Nephron progenitor cell (in vitro differentiated cells): ENCODE measurements at regions not wholly inside any gene's neighbourhood (a gene's known extent, or its start where the extent isn't known, plus 50 kb on each side); places are given as distances from the start of the nearest gene placed in this dataset.

ENCODE experiments used
- DNase-seq: peaks from one replicate; pipeline ENCODE4 v3.0.0; 2021
- H3K27ac Mint-ChIP-seq: 2 replicates; pipeline ENCODE4 v1.8.0; 2021; ENCODE audit warnings: mild to moderate bottlenecking, moderate library complexity, mixed read lengths
- H3K27me3 Mint-ChIP-seq: 2 replicates; pipeline ENCODE4 v1.8.0; 2021; ENCODE audit warnings: mild to moderate bottlenecking, low read depth, mixed read lengths; ENCODE audit not compliant: poor library complexity
- H3K36me3 Mint-ChIP-seq: 2 replicates; pipeline ENCODE4 v1.8.0; 2021; ENCODE audit warnings: low read depth, mixed read lengths
- H3K4me1 Mint-ChIP-seq: 2 replicates; pipeline ENCODE4 v1.8.0; 2021; ENCODE audit warnings: mixed read lengths
- H3K4me3 Mint-ChIP-seq: 2 replicates; pipeline ENCODE4 v1.8.0; 2021; ENCODE audit warnings: mild to moderate bottlenecking, moderate library complexity, mixed read lengths
- H3K9me3 Mint-ChIP-seq: 2 replicates; pipeline ENCODE4 v1.8.0; 2021; ENCODE audit warnings: mild to moderate bottlenecking, moderate library complexity, mixed read lengths
- CTCF ChIP-seq: fragments of 200-600 bp; sonication (generic); IDR thresholded peaks from 2 replicates; pipeline ENCODE4 v1.5.0; 2021; ENCODE audit warnings: antibody characterized with exemption

- Mint-ChIP-seq H3K36me3 (no peaks in the 10 kb centered on the region), H3K4me1 (no peaks in the 10 kb centered on the region)
- no peak for TF ChIP-seq CTCF
Measured at GRCh38 chr7:54242776-54243175, 299.4 kb upstream of the VSTM2A start.

GRCh38 chr7:54245020-54245419, 297.2 kb upstream of the VSTM2A start:
- Mint-ChIP-seq H3K4me3 (no peak overlapping the region), H3K27ac (no peak overlapping the region), H3K9me3 (no peaks in the 10 kb centered on the region), H3K36me3 (no peaks in the 10 kb centered on the region), H3K4me1 (no peaks in the 10 kb centered on the region), H3K27me3 (peaks cover 3% of the 10 kb centered on the region)
- no peak for DNase-seq
- TF ChIP-seq CTCF: no peak

More at GRCh38 chr7:54242776-54243175, 299.4 kb upstream of the VSTM2A start:
- Mint-ChIP-seq H3K9me3 (no peaks in the 10 kb centered on the region), H3K27me3 (no peaks in the 10 kb centered on the region), H3K27ac (no peak overlapping the region), H3K4me3 (no peak overlapping the region)
- DNase-seq: no peak

GRCh38 chr7:54249686-54250085, 292.5 kb upstream of the VSTM2A start:
- H3K27ac Mint-ChIP-seq: no peak overlapping the region
- H3K27me3 Mint-ChIP-seq: peaks cover 3% of the 10 kb centered on the region
- no peaks in the 10 kb centered on the region for H3K36me3 Mint-ChIP-seq
- no peaks in the 10 kb centered on the region for H3K4me1 Mint-ChIP-seq
- H3K4me3 Mint-ChIP-seq: no peak overlapping the region
- TF ChIP-seq CTCF: no peak
- H3K9me3 Mint-ChIP-seq: no peaks in the 10 kb centered on the region
- no peak for DNase-seq

- peaks cover 3% of the 10 kb centered on the region for H3K27me3 Mint-ChIP-seq
- H3K4me3 Mint-ChIP-seq: no peak overlapping the region
- TF ChIP-seq CTCF: no peak
- H3K4me1 Mint-ChIP-seq: no peaks in the 10 kb centered on the region
- H3K36me3 Mint-ChIP-seq: no peaks in the 10 kb centered on the region
- H3K27ac Mint-ChIP-seq: no peak overlapping the region
- no peak for DNase-seq
- H3K9me3 Mint-ChIP-seq: no peaks in the 10 kb centered on the region
Measured at GRCh38 chr7:54252256-54253035, 289.7 kb upstream of the VSTM2A start.

GRCh38 chr7:54253036-54253373, 289.2 kb upstream of the VSTM2A start:
- Mint-ChIP-seq H3K27ac (no peak overlapping the region), H3K36me3 (no peaks in the 10 kb centered on the region), H3K4me3 (no peak overlapping the region), H3K9me3 (no peaks in the 10 kb centered on the region), H3K4me1 (no peaks in the 10 kb centered on the region), H3K27me3 (peaks cover 3% of the 10 kb centered on the region)
- TF ChIP-seq CTCF: no peak
- no peak for DNase-seq

- Mint-ChIP-seq H3K27me3 (no peaks in the 10 kb centered on the region), H3K9me3 (no peaks in the 10 kb centered on the region)
- TF ChIP-seq CTCF: no peak
Measured at GRCh38 chr7:54255242-54255641, 286.9 kb upstream of the VSTM2A start.

More at GRCh38 chr7:54255242-54255641, 286.9 kb upstream of the VSTM2A start:
- no peak overlapping the region for H3K27ac Mint-ChIP-seq
- H3K4me3 Mint-ChIP-seq: no peak overlapping the region
- H3K4me1 Mint-ChIP-seq: no peaks in the 10 kb centered on the region
- no peak for DNase-seq
- no peaks in the 10 kb centered on the region for H3K36me3 Mint-ChIP-seq
